ENCODE measurements at regions not wholly inside any gene's neighbourhood (a gene's known extent, or its start where the extent isn't known, plus 50 kb on each side); places are given as distances from the start of the nearest gene placed in this dataset.

DNA sequence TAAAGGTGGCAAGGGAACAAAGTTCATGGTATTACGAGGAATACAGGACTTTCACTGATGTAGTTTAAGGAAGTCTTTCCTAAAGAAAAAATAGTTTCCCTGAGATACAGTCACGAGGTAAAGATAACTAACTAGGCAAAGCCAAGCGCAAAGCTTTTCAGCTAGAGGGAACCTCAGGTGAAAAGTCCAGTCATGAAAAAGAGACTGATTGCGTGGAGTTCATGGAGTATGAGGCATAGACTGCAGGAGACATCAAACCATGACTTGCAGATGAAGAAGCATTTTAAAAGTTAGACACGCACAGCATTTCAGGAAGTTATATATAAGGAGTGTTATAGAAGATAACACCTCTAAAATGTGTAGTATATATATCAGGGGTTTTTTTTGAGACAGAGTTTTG, 205.6 kb upstream of the ZNF184 start:
- no peak for DNase-seq (ENCODE audit: low read depth)
- TF ChIP-seq, protein P1, sequence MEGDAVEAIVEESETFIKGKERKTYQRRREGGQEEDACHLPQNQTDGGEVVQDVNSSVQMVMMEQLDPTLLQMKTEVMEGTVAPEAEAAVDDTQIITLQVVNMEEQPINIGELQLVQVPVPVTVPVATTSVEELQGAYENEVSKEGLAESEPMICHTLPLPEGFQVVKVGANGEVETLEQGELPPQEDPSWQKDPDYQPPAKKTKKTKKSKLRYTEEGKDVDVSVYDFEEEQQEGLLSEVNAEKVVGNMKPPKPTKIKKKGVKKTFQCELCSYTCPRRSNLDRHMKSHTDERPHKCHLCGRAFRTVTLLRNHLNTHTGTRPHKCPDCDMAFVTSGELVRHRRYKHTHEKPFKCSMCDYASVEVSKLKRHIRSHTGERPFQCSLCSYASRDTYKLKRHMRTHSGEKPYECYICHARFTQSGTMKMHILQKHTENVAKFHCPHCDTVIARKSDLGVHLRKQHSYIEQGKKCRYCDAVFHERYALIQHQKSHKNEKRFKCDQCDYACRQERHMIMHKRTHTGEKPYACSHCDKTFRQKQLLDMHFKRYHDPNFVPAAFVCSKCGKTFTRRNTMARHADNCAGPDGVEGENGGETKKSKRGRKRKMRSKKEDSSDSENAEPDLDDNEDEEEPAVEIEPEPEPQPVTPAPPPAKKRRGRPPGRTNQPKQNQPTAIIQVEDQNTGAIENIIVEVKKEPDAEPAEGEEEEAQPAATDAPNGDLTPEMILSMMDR (conservative IDR thresholded peaks at IDR 0.05; ENCODE audit: low read depth, low read length), result no peak
- H3K4me3 ChIP-seq (ENCODE audit: low read depth, low read length), result no peak overlapping the region

DNA sequence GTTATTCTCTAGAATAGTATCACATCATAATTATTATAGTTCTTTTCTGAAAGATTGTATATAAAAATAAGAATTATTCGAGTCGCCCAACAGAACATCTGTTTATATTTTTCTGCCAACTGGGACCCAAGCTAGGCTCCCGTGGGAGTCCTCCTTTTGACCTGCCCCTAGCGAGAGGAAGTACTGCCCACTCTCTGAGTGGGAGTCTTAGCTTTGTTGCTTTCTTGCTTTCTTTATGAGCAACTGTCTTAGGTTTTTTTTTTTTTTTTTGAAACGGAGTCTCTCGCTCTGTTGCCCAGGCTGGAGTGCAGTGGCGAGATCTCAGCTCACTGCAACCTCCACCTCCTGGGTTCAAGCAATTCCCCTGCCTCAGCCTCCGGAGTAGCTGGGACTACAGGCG, 202.0 kb upstream of the ZNF184 start:
- DNase-seq (ENCODE audit: low read depth), result no peak
- no peak overlapping the region for H3K4me3 ChIP-seq (ENCODE audit: low read depth, low read length)
- TF ChIP-seq, protein P1 (conservative IDR thresholded peaks at IDR 0.05; ENCODE audit: low read depth, low read length), result no peak

DNA sequence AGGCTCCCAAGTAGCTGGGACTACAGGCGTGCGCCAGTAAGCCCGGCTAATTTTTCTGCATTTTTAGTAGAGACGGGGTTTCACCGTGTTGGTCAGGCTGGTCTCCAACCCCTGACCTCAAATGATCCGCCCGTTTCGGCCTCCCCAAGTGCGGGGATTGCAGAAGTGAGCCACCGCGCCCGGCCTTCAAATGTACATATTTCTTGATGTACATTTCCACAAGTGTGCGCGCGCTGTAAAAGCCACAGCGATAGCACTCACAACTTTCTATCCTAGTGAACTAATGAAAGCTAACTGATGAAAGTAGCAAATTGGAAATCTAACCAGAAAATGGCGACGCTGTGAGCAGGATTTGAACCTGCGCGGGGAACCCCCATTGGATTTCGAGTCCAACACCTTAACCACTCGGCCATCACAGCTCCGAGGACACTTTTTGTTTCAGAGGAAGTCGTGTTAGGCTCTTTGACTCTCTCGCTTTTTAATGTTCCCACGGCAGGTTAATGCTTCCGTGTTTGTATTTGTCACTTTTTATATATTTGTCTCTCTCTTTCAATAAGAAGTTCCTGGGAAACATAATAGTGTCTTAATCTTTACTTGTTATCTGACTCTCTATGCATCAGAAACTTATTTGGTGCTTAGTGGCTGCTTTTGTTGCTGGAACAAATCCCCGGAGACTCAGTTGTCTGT, 199.4 kb upstream of the ZNF184 start:
- TF ChIP-seq, protein P1 (conservative IDR thresholded peaks at IDR 0.05; ENCODE audit: low read depth, low read length), result no peak
- DNase-seq (ENCODE audit: low read depth), result peak; percentile 73
- no peak overlapping the region for H3K4me3 ChIP-seq (ENCODE audit: low read depth, low read length)

DNA sequence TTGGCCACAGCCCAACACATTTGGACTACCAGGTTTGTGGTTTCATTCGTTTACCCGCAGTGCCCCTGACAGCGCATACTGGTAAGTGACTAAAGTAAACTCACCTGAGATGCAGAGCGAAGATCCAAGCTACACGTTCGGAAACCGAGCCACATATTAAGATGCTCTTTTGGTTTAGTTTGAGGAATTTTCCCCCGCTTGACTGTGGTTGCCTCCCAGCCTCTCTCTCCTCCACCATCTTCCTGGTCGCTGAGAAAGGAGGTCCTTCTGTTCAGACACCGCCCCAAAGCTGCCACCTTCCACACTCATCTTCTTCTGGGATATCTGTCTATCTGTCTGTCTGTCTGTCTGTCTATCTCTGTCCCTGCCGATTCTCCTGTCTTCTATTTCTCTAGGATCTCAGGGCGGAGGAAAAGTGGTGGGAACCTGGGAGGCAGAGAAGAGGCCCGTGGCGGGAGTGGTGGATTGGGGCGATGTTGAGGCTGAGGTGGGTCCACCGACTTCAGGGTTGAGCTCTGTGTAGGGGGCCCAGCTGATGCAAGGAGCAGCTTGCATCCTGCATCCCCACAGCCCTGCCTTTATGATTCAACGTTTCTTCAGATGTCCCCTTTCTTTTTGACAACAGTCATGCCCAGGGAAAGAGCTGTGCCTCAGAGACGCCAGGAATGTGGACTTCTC, 196.9 kb upstream of the ZNF184 start:
- no peak for DNase-seq (ENCODE audit: low read depth)
- TF ChIP-seq, protein P1 (conservative IDR thresholded peaks at IDR 0.05; ENCODE audit: low read depth, low read length), result no peak
- H3K4me3 ChIP-seq (ENCODE audit: low read depth, low read length), result peak overlapping the region; percentile 23

- TF ChIP-seq, protein P1 (conservative IDR thresholded peaks at IDR 0.05; ENCODE audit: low read depth, low read length), result no peak
- DNase-seq (ENCODE audit: low read depth), result no peak
- H3K4me3 ChIP-seq (ENCODE audit: low read depth, low read length), result peak overlapping the region; percentile 23
Measured at GRCh38 chr6:27669295-27669623, 196.4 kb upstream of the ZNF184 start.

- TF ChIP-seq, protein P1 (conservative IDR thresholded peaks at IDR 0.05; ENCODE audit: low read depth, low read length), result no peak
- peak overlapping the region; percentile 39 for H3K4me3 ChIP-seq (ENCODE audit: low read depth, low read length)
- peak; percentile 62 for DNase-seq (ENCODE audit: low read depth)
Measured at GRCh38 chr6:27668442-27669294, 195.8 kb upstream of the ZNF184 start.

All from choroid plexus epithelial cell (primary cell).